Large intestine (tissue), 3 donors: ENCODE measurements at regions not wholly inside any gene's neighbourhood (a gene's known extent, or its start where the extent isn't known, plus 50 kb on each side); places are given as distances from the start of the nearest gene placed in this dataset.

Experiments
- DNase-seq, 2 donors: peaks; one replicate each; pipeline versions ENCODE4 v3.0.0 to v3.0.0-alpha.2; 2013
- H3K27ac ChIP-seq: one replicate; pipeline ENCODE4 v1.5.1; 2013; ENCODE audit warnings: low read length
- H3K27me3 ChIP-seq: 2 replicates; pipeline ENCODE4 v1.6.1; 2013; ENCODE audit warnings: low read length; ENCODE audit not compliant: control insufficient read depth, insufficient read depth
- H3K36me3 ChIP-seq: 2 replicates; pipeline ENCODE4 v1.6.1; 2013; ENCODE audit warnings: low read length; ENCODE audit not compliant: control insufficient read depth, insufficient read depth
- H3K4me1 ChIP-seq: one replicate; pipeline ENCODE4 v1.6.1; 2013; ENCODE audit warnings: low read length; ENCODE audit not compliant: control insufficient read depth, insufficient read depth
- H3K4me3 ChIP-seq: one replicate; pipeline ENCODE4 v1.5.1; 2013; ENCODE audit warnings: low read length
- H3K9me3 ChIP-seq: one replicate; pipeline ENCODE4 v1.6.1; 2013; ENCODE audit warnings: mild to moderate bottlenecking, low read depth, low read length, moderate library complexity; ENCODE audit not compliant: control insufficient read depth
- WGBS: methylation state at CpG from one replicate; pipeline ENCODE4 v1.1.5; 2013; ENCODE audit warnings: low lambda C conversion rate; ENCODE audit not compliant: insufficient coverage; 5-methylcytosine and 5-hydroxymethylcytosine counted together

DNA sequence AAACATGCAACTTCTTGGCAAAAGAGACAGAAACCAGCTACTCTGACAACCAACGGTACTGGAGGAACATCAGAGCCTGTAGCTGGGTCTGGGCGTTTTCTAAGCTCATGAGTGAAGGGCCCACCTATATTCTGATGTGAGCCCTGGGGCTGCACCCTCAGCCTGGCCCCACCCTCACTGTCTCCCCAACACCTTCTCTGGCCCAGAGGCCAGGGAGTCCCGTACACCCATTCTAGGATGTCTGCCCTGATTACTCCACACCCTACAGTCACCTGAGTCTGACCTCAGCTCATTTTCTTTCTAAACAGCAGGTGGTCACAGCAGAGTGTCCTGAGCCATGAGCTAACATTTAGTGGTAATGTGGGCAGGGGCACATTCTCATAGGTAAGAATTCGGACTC lies 439.2 kb downstream of the MATN1 start:
- no peaks in the 10 kb centered on the region for H3K4me1 ChIP-seq
- no peak for DNase-seq
- H3K36me3 ChIP-seq, result no peaks in the 10 kb centered on the region
- WGBS, result no CpG with 5 or more reads among the region's 4 CpGs
- no peaks in the 10 kb centered on the region for H3K9me3 ChIP-seq
- no peak overlapping the region for H3K27ac ChIP-seq
- H3K4me3 ChIP-seq, result no peak overlapping the region
- peaks cover under 1% of the 10 kb centered on the region for H3K27me3 ChIP-seq

DNA sequence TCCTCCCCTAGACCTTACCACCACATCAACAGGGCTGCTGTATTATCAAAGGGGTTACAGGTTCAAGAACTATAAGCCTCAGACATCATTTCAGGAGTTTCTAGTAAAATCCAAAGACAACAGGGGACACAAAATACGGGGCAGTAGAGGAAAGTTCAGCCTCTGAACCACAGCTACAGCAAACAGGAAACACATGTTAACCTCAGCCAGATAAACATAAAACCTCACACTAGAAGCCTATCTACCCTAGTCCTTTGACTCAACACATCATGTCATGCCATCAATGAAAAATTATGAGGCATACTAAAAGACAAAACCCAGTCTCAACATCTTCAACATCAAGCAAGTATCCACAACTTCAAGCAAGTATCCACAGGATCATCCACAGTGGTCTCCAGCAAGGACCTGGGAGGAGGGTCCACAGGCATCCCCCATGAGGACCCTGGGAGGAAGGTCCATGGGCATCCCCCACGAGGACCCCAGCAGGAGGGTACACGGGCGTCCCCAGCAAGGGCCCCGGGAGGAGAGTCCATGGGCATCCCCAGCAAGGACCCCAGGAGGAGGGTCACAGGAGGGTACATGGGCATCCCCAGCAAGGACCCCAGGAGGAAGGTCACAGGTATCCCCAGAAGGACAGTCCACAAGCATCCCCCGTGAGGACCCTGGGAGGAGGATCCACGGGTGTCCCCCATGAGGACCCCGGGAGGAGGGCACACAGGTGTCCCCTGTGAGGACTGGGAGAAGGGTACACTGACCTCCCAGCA lies 440.0 kb downstream of the MATN1 start:
- DNase-seq, result no peak
- no peaks in the 10 kb centered on the region for H3K9me3 ChIP-seq
- H3K27ac ChIP-seq, result no peak overlapping the region
- H3K36me3 ChIP-seq, result no peaks in the 10 kb centered on the region
- whole genome bisulfite sequencing, result no CpG with 5 or more reads among the region's 8 CpGs
- H3K4me1 ChIP-seq, result no peaks in the 10 kb centered on the region
- H3K27me3 ChIP-seq, result peaks cover 5% of the 10 kb centered on the region
- H3K4me3 ChIP-seq, result no peak overlapping the region

DNA sequence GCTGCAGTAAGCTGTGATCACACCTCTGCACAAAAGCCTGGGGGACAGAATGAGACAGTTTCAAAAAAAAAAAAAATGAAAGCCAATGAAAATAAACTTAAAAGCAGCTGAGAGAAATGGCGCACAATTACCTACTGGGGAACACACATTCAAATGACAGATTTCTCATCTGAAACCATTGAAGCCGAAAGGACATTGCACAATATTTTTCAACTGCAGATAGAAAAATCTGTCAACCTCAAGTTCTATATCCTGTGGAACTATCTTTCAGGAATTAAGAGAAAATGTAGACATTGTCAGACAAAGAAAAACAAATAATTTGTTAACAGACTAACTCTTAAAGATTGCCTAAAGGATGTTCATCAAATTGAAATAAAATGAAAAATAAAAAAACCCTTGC lies 442.8 kb downstream of the MATN1 start:
- H3K27me3 ChIP-seq, result peaks cover 5% of the 10 kb centered on the region
- H3K4me1 ChIP-seq, result no peaks in the 10 kb centered on the region
- H3K9me3 ChIP-seq, result no peaks in the 10 kb centered on the region
- H3K36me3 ChIP-seq, result no peaks in the 10 kb centered on the region
- no peak overlapping the region for H3K27ac ChIP-seq
- WGBS, result no CpG with 5 or more reads among the region's 2 CpGs
- H3K4me3 ChIP-seq, result no peak overlapping the region
- DNase-seq, result no peak

- DNase-seq, result no peak
- H3K27me3 ChIP-seq, result peaks cover 5% of the 10 kb centered on the region
- peaks cover 5% of the 10 kb centered on the region for H3K9me3 ChIP-seq
- no CpG with 5 or more reads among the region's 6 CpGs for whole genome bisulfite sequencing
- H3K4me1 ChIP-seq, result no peaks in the 10 kb centered on the region
- no peak overlapping the region for H3K4me3 ChIP-seq
- no peaks in the 10 kb centered on the region for H3K36me3 ChIP-seq
- H3K27ac ChIP-seq, result no peak overlapping the region
Measured at GRCh38 chr1:30277911-30278310, 445.5 kb downstream of the MATN1 start.

- no peaks in the 10 kb centered on the region for H3K4me1 ChIP-seq
- no peak overlapping the region for H3K27ac ChIP-seq
- no peak overlapping the region for H3K4me3 ChIP-seq
- H3K27me3 ChIP-seq, result peaks cover 5% of the 10 kb centered on the region
- peaks cover 5% of the 10 kb centered on the region for H3K9me3 ChIP-seq
- no peak for DNase-seq
- WGBS, result no CpG with 5 or more reads among the region's 1 CpG
- no peaks in the 10 kb centered on the region for H3K36me3 ChIP-seq
Measured at GRCh38 chr1:30277415-30277814, 446.0 kb downstream of the MATN1 start.

DNA sequence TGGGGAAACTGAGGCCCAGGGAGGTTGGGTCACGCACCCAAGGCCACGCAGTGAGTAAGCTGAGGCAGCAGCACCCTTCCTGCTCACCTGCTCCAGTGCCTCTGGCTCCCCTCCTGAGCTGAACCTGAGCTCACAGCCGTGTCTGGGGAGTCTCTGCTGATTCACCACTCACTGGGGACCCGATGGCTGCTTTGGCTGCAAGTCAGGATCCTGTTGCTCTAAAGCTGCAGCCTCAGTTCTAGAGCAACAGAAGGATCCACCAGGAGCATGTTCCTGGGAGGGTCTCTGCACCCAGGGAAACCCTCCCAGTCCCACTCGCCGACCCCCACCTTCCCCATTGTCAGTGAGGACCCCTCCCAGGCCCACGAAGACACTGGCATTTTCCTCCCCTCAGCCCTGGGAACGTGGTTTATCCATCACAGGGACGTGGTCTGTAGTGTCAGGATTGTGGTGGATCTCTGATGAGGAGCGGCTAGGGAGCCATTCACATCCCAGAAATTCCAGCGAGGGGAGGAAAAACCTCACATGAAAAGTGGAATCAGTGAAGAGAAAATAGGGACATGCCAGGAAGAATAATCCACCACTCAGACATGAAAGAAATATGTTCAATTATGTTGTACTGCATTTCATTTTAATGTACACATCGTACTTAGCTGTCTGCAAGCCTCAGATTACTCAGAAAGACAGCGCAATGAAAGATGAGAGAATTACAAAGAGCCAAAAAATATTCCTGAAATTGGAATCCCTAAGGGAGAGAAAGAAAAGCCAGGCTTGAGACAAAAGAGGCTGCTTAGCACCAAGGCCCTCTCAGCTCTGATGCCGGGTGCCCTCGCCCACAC lies 447.2 kb downstream of the MATN1 start:
- Histone ChIP-seq H3K9me3 (peaks cover 5% of the 10 kb centered on the region), H3K4me3 (no peak overlapping the region), H3K27me3 (peaks cover 5% of the 10 kb centered on the region), H3K36me3 (no peaks in the 10 kb centered on the region), H3K4me1 (no peaks in the 10 kb centered on the region), H3K27ac (no peak overlapping the region)
- WGBS, result 86% methylated on average over 1 of the region's 15 CpGs
- no peak for DNase-seq

GRCh38 chr1:30274976-30275621 lies 448.3 kb downstream of the MATN1 start:
- Histone ChIP-seq H3K4me3 (no peak overlapping the region), H3K27ac (no peak overlapping the region), H3K4me1 (no peaks in the 10 kb centered on the region), H3K36me3 (no peaks in the 10 kb centered on the region), H3K27me3 (peaks cover 5% of the 10 kb centered on the region), H3K9me3 (peaks cover 5% of the 10 kb centered on the region)
- 80% methylated on average over 1 of the region's 3 CpGs for WGBS
- DNase-seq, result no peak

GRCh38 chr1:30274173-30274970 lies 449.0 kb downstream of the MATN1 start:
- H3K36me3 ChIP-seq, result no peaks in the 10 kb centered on the region
- H3K4me3 ChIP-seq, result no peak overlapping the region
- no peak for DNase-seq
- H3K27ac ChIP-seq, result no peak overlapping the region
- peaks cover 8% of the 10 kb centered on the region for H3K27me3 ChIP-seq
- WGBS, result no CpG with 5 or more reads among the region's 3 CpGs
- peaks cover 5% of the 10 kb centered on the region for H3K9me3 ChIP-seq
- H3K4me1 ChIP-seq, result no peaks in the 10 kb centered on the region

DNA sequence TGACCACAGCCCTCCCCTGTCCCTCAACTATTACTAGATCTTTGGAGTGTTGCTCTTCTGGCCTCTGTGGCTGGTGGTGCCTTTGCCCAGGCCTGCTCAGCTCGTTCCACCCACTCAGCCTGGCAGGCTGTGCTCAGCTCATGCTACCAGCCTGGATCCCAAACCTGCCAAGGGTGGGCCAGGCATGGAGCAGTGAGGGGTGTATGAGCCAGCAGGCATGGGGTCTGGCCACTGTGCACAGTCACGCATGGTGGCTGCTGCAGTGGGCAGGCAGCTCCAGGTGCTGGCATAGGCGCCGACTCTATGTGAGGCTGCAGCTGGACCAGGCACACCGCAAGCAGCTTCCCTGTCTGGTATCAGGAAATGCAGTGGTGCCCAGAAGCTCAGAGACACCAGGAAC lies 449.9 kb downstream of the MATN1 start:
- WGBS, result no CpG with 5 or more reads among the region's 5 CpGs

DNA sequence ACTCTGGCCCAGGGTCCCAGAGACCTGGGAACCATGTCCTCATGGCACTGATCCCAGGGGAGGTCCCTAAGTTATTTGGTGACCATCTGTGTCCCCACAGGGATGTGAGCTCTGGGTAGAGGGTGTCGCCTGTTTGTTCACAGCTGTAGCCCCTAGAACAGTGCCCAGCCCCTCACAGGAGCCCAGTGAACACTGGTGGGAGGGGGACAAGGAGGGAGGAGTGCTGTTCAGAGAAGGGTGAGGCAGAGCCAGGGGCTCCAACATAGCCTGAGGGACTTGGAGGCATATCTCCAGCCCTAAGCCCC lies 450.4 kb downstream of the MATN1 start:
- WGBS, result no CpG with 5 or more reads among the region's 1 CpG
- Histone ChIP-seq H3K4me3 (no peak overlapping the region), H3K9me3 (peaks cover 5% of the 10 kb centered on the region), H3K4me1 (no peaks in the 10 kb centered on the region), H3K36me3 (no peaks in the 10 kb centered on the region), H3K27me3 (peaks cover 2% of the 10 kb centered on the region), H3K27ac (no peak overlapping the region)
- no peak for DNase-seq

More for the DNA sequence above, 449.9 kb downstream of the MATN1 start:
- Histone ChIP-seq H3K27me3 (peaks cover 2% of the 10 kb centered on the region), H3K27ac (no peak overlapping the region), H3K4me1 (no peaks in the 10 kb centered on the region), H3K4me3 (no peak overlapping the region), H3K36me3 (no peaks in the 10 kb centered on the region), H3K9me3 (peaks cover 5% of the 10 kb centered on the region)
- no peak for DNase-seq
